ENCODE measurements at regions not wholly inside any gene's neighbourhood (a gene's known extent, or its start where the extent isn't known, plus 50 kb on each side); places are given as distances from the start of the nearest gene placed in this dataset.
"Not testable (repeated sequence)": the region's sequence is repeated elsewhere in the genome, so short reads cannot be mapped to it uniquely, and the experiment has no call there.

GRCh38 chr10:23657677-23658076, 218.8 kb downstream of the OTUD1 start:
- DNase-seq: no peak

- DNase-seq: not testable (repeated sequence)
Observed at GRCh38 chr10:23671866-23672265, 233.0 kb downstream of the OTUD1 start.

GRCh38 chr10:23675585-23675984, 236.7 kb downstream of the OTUD1 start:
- DNase-seq: no peak

- peak; percentile 5 for DNase-seq
Observed at GRCh38 chr10:23676296-23676695, 237.4 kb downstream of the OTUD1 start.

- no peak for DNase-seq
Observed at GRCh38 chr10:23686722-23687121, 247.8 kb downstream of the OTUD1 start.

GRCh38 chr10:23692736-23693135, 253.9 kb downstream of the OTUD1 start:
- DNase-seq: no peak

GRCh38 chr10:23693501-23693901, 254.6 kb downstream of the OTUD1 start:
- no peak for DNase-seq

GRCh38 chr10:23693925-23694324, 255.1 kb downstream of the OTUD1 start:
- no peak for DNase-seq

GRCh38 chr10:23694446-23694920, 255.6 kb downstream of the OTUD1 start:
- DNase-seq: peak; percentile 1

GRCh38 chr10:23694921-23695824, 256.3 kb downstream of the OTUD1 start:
- no peak for DNase-seq

- no peak for DNase-seq
Observed at GRCh38 chr10:23695825-23696420, 257.0 kb downstream of the OTUD1 start.

GRCh38 chr10:23696476-23696875, 257.6 kb downstream of the OTUD1 start:
- DNase-seq: no peak

- DNase-seq: peak; percentile 58
Observed at GRCh38 chr10:23702977-23703414, 264.1 kb downstream of the OTUD1 start.

GRCh38 chr10:23715363-23715762, 276.5 kb downstream of the OTUD1 start:
- no peak for DNase-seq

GRCh38 chr10:23717913-23718312, 279.0 kb downstream of the OTUD1 start:
- DNase-seq: no peak

- DNase-seq: no peak
Observed at GRCh38 chr10:23718946-23719345, 280.1 kb downstream of the OTUD1 start.

- no peak for DNase-seq
Observed at GRCh38 chr10:23723796-23724195, 284.9 kb downstream of the OTUD1 start.

- no peak for DNase-seq
Observed at GRCh38 chr10:23725548-23725947, 286.7 kb downstream of the OTUD1 start.

GRCh38 chr10:23742368-23742767, 303.5 kb downstream of the OTUD1 start:
- DNase-seq: no peak

GRCh38 chr10:23742807-23743206, 303.9 kb downstream of the OTUD1 start:
- DNase-seq: peak; percentile 4

GRCh38 chr10:23754179-23754578, 315.3 kb downstream of the OTUD1 start:
- no peak for DNase-seq

GRCh38 chr10:23754941-23755340, 316.1 kb downstream of the OTUD1 start:
- DNase-seq: no peak

- no peak for DNase-seq
Observed at GRCh38 chr10:23755556-23755955, 316.7 kb downstream of the OTUD1 start.

- DNase-seq: no peak
Observed at GRCh38 chr10:23768281-23768680, 329.4 kb downstream of the OTUD1 start.

Measured in NCI-H1105 treated with DMSO at 0.1 percent for 48 hours (cell line).